ENCODE measurements at regions not wholly inside any gene's neighbourhood (a gene's known extent, or its start where the extent isn't known, plus 50 kb on each side); places are given as distances from the start of the nearest gene placed in this dataset.
A peak's percentile ranks its signal among the peaks of the same experiment; 100 is the strongest.

- TF ChIP-seq FOXP1 (IDR thresholded peaks at IDR 0.05): no peak; the same call in 1 of the 2 replicates
- peak; percentile 94 for TF ChIP-seq FOXP1 (CRISPR knock-in tag; IDR thresholded peaks at IDR 0.05)
- TF ChIP-seq HNF4A (CRISPR knock-in tag; IDR thresholded peaks at IDR 0.05): peak; percentile 95
- no peak for TF ChIP-seq ZNF296 (CRISPR knock-in tag; conservative IDR thresholded peaks at IDR 0.05)
- no peak for TF ChIP-seq ARHGAP35 (CRISPR knock-in tag; IDR thresholded peaks at IDR 0.05; ENCODE audit: borderline replicate concordance)
- TF ChIP-seq MAZ (IDR thresholded peaks at IDR 0.05; ENCODE audit: borderline replicate concordance, low read depth, low read length): 0 out of 2 replicates have a peak, but pooled peaks have one; percentile 1
- peak; percentile 59; the same call in 1 of the 2 replicates for TF ChIP-seq MAZ (CRISPR knock-in tag; IDR thresholded peaks at IDR 0.05; ENCODE audit: low read depth)
- peak; percentile 72 for TF ChIP-seq SOX13 (IDR thresholded peaks at IDR 0.05)
- peak in 1 of 2 experiments; percentile 94; a peak in 2 of 4 replicates for TF ChIP-seq SOX13 (CRISPR knock-in tag; conservative IDR thresholded peaks at IDR 0.05 in 1 of 2, IDR thresholded peaks at IDR 0.05 in 1 of 2)
- no peak for TF ChIP-seq JARID2 (CRISPR knock-in tag; IDR thresholded peaks at IDR 0.05; ENCODE audit: insufficient replicate concordance)
- no peak; the same call in 1 of the 2 replicates for TF ChIP-seq ZNF343 (CRISPR knock-in tag; IDR thresholded peaks at IDR 0.05)
- no peak for TF ChIP-seq PRDM15 (CRISPR knock-in tag; IDR thresholded peaks at IDR 0.05)
- no peak for TF ChIP-seq ZNF577 (CRISPR knock-in tag; IDR thresholded peaks at IDR 0.05; ENCODE audit: borderline replicate concordance, low read depth)
- TF ChIP-seq HIVEP1 (CRISPR knock-in tag; IDR thresholded peaks at IDR 0.05): peak; percentile 75
- TF ChIP-seq MXD4 (CRISPR knock-in tag; IDR thresholded peaks at IDR 0.05): no peak
- TF ChIP-seq ZBTB34 (CRISPR knock-in tag; IDR thresholded peaks at IDR 0.05): peak; percentile 96
- TF ChIP-seq PRMT3 (CRISPR knock-in tag; IDR thresholded peaks at IDR 0.05; ENCODE audit: borderline replicate concordance, low read depth): no peak
- peak; percentile 90 for TF ChIP-seq RBFOX2 (IDR thresholded peaks at IDR 0.05; ENCODE audit: low read depth, low read length)
- no peak for TF ChIP-seq KDM5A (IDR thresholded peaks at IDR 0.05; ENCODE audit: borderline replicate concordance, low read length)
- TF ChIP-seq FOXA3 (CRISPR knock-in tag; IDR thresholded peaks at IDR 0.05): peak; percentile 94
- peak; percentile 62; the same call in 1 of the 2 replicates for TF ChIP-seq FOSL1 (CRISPR knock-in tag; IDR thresholded peaks at IDR 0.05; ENCODE audit: borderline replicate concordance)
- TF ChIP-seq MTA3 (CRISPR knock-in tag; IDR thresholded peaks at IDR 0.05): no peak
- TF ChIP-seq PHF21A (CRISPR knock-in tag; IDR thresholded peaks at IDR 0.05): peak; percentile 87
- no peak for TF ChIP-seq BRCA1 (CRISPR knock-in tag; IDR thresholded peaks at IDR 0.05)
- TF ChIP-seq ZNF496 (CRISPR knock-in tag; IDR thresholded peaks at IDR 0.05; ENCODE audit: insufficient replicate concordance): no peak
- TF ChIP-seq RFX1 (IDR thresholded peaks at IDR 0.05): no peak
- TF ChIP-seq ZNF841 (CRISPR knock-in tag; IDR thresholded peaks at IDR 0.05; ENCODE audit: borderline replicate concordance): no peak
These were observed 252.4 kb downstream of the TOMM20 start (continued) for GRCh38 chr1:234875953-234876855.
